ENCODE measurements at regions not wholly inside any gene's neighbourhood (a gene's known extent, or its start where the extent isn't known, plus 50 kb on each side); places are given as distances from the start of the nearest gene placed in this dataset.
"Not testable (repeated sequence)": the region's sequence is repeated elsewhere in the genome, so short reads cannot be mapped to it uniquely, and the experiment has no call there.

- intact Hi-C loops (cut with micrococcal nuclease; ENCODE audit: unreplicated experiment), result no loop called here
- POLR2A ChIA-PET, result no interaction called here
Observed at GRCh38 chr18:14969500-14969899, 221.5 kb downstream of the ANKRD30B start.

DNA sequence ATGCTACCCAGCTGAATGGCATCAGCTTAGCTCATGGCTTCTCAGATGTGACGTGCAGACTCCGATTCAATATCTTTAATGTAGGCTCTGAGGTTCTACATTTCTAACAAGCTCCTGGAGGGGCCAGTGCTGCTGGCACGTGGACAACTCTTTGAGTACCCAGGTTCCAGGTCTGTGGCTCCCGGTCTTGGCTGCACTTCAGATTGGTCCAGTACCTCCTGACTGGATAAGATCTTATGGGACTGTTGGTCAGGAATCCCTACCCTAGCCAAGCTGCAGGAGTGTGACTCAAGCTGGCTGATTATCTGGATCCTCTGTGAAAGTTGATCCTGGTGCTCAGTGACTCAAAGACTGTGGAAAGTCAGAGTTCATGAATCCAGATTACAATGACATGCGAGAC is 222.1 kb downstream of the ANKRD30B start:
- H3K4me3 ChIP-seq (ENCODE audit: low read depth, low read length, poor library complexity, severe bottlenecking), result no peak overlapping the region
- H3K4me1 ChIP-seq (ENCODE audit: insufficient read depth, low read length, poor library complexity, severe bottlenecking), result no peaks in the 10 kb centered on the region
- no peaks in the 10 kb centered on the region for H3K9me3 ChIP-seq (ENCODE audit: low read length)
- CTCF ChIA-PET (ENCODE audit: unreplicated experiment), result no interaction called here
- intact Hi-C loops (cut with micrococcal nuclease; ENCODE audit: unreplicated experiment), result no loop called here
- H2AFZ ChIP-seq (ENCODE audit: low read length), result no peak overlapping the region
- no TSS peak for BruUV-seq (replicated peaks)
- no peaks in the 10 kb centered on the region for H4K20me1 ChIP-seq (ENCODE audit: insufficient read depth, low read length)
- no peaks in the 10 kb centered on the region for H3K9me2 ChIP-seq (ENCODE audit: insufficient read depth, low read length)
- H3K79me2 ChIP-seq (ENCODE audit: insufficient read depth, low read depth, low read length), result no peaks in the 10 kb centered on the region
- no peak overlapping the region for H3K4me2 ChIP-seq (ENCODE audit: low read length)
- POLR2A ChIA-PET, result no interaction called here
- TF ChIP-seq EZH2phosphoT487 (IDR thresholded peaks at IDR 0.05; ENCODE audit: borderline replicate concordance, low read depth, low read length), result no peak
- TF ChIP-seq, protein P1, sequence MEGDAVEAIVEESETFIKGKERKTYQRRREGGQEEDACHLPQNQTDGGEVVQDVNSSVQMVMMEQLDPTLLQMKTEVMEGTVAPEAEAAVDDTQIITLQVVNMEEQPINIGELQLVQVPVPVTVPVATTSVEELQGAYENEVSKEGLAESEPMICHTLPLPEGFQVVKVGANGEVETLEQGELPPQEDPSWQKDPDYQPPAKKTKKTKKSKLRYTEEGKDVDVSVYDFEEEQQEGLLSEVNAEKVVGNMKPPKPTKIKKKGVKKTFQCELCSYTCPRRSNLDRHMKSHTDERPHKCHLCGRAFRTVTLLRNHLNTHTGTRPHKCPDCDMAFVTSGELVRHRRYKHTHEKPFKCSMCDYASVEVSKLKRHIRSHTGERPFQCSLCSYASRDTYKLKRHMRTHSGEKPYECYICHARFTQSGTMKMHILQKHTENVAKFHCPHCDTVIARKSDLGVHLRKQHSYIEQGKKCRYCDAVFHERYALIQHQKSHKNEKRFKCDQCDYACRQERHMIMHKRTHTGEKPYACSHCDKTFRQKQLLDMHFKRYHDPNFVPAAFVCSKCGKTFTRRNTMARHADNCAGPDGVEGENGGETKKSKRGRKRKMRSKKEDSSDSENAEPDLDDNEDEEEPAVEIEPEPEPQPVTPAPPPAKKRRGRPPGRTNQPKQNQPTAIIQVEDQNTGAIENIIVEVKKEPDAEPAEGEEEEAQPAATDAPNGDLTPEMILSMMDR (conservative IDR thresholded peaks at IDR 0.05; ENCODE audit: low read length), result no peak
- DNase-seq (ENCODE audit: low spot score), result no peak
- no peaks in the 10 kb centered on the region for H3K36me3 ChIP-seq (ENCODE audit: insufficient read depth, low read length)
- no peak overlapping the region for H3K27ac ChIP-seq (ENCODE audit: low read depth, low read length, poor library complexity, severe bottlenecking)

More at GRCh38 chr18:14969500-14969899, 221.5 kb downstream of the ANKRD30B start:
- no peak overlapping the region for H3K4me2 ChIP-seq (ENCODE audit: low read length)
- no peaks in the 10 kb centered on the region for H3K9me2 ChIP-seq (ENCODE audit: insufficient read depth, low read length)
- no peaks in the 10 kb centered on the region for H3K4me1 ChIP-seq (ENCODE audit: insufficient read depth, low read length, poor library complexity, severe bottlenecking)
- H2AFZ ChIP-seq (ENCODE audit: low read length), result no peak overlapping the region
- no peak overlapping the region for H3K4me3 ChIP-seq (ENCODE audit: low read depth, low read length, poor library complexity, severe bottlenecking)
- H4K20me1 ChIP-seq (ENCODE audit: insufficient read depth, low read length), result no peaks in the 10 kb centered on the region
- TF ChIP-seq, protein P1 (conservative IDR thresholded peaks at IDR 0.05; ENCODE audit: low read length), result no peak
- no peak for TF ChIP-seq EZH2phosphoT487 (IDR thresholded peaks at IDR 0.05; ENCODE audit: borderline replicate concordance, low read depth, low read length)
- CTCF ChIA-PET (ENCODE audit: unreplicated experiment), result no interaction called here
- H3K79me2 ChIP-seq (ENCODE audit: insufficient read depth, low read depth, low read length), result no peaks in the 10 kb centered on the region
- BruUV-seq (replicated peaks), result no TSS peak
- H3K27ac ChIP-seq (ENCODE audit: low read depth, low read length, poor library complexity, severe bottlenecking), result no peak overlapping the region
- H3K9me3 ChIP-seq (ENCODE audit: low read length), result no peaks in the 10 kb centered on the region
- H3K36me3 ChIP-seq (ENCODE audit: insufficient read depth, low read length), result no peaks in the 10 kb centered on the region
- no peak for DNase-seq (ENCODE audit: low spot score)

DNA sequence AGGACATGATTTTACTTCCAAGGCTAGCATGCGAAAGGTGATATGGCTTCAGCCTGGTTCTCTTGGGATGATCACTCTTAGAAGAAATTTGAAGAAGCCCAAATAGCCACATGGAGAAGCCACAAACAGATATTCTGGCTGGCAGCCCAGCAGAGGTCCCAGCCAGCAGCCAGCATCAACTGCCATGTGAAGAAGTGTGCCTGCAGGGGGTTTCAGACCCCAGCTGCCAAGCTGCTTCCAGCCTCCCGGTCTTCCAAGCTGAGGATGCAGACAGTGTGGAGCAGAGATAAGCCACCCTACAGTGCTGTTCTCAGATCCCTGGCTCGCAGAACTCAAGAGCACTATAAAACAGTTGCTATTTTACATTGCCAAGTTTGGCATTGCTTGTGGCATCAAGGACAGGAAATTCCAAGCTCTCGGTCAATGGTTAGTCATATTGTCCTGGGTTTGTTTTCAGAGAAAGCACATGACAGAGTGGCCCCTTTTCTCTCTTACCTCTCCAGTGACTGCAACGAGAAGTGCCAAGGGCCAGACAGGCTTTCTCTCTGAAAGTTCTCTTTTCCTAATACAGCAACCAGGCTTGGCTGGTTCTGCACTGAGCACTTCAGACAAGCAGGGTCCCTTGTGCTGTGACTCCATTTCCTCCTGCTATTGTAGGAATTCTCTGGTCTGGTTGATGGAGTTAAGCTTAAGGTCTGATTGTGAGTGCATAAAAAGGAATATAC is 223.7 kb downstream of the ANKRD30B start:
- no peaks in the 10 kb centered on the region for H4K20me1 ChIP-seq (ENCODE audit: insufficient read depth, low read length)
- no TSS peak for BruUV-seq (replicated peaks)

DNA sequence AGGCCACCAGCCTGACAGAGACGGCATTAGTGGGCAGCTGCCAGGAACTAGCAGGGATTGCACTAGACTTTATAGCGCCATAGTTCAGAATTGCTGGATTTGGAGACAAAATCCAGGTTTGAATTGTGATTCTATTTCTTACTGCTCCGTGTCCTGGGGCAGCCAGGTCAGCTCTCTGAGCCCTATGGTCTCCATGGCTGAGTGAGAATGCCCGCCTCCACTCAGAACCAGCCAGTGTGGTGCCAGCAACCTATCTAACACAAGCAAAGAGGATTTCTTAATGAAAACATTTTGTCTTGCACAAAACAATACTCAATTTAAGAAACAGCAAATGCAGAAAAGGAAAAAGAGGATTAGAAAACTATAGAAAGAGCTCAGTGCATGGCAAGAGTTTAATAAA is 225.4 kb downstream of the ANKRD30B start:
- H3K9me2 ChIP-seq (ENCODE audit: insufficient read depth, low read length); BruUV-seq (replicated peaks); H3K4me3 ChIP-seq (ENCODE audit: low read depth, low read length, poor library complexity, severe bottlenecking); H3K27ac ChIP-seq (ENCODE audit: low read depth, low read length, poor library complexity, severe bottlenecking); intact Hi-C loops (cut with micrococcal nuclease; ENCODE audit: unreplicated experiment); H3K79me2 ChIP-seq (ENCODE audit: insufficient read depth, low read depth, low read length); H3K4me1 ChIP-seq (ENCODE audit: insufficient read depth, low read length, poor library complexity, severe bottlenecking); H3K4me2 ChIP-seq (ENCODE audit: low read length); H3K36me3 ChIP-seq (ENCODE audit: insufficient read depth, low read length); H4K20me1 ChIP-seq (ENCODE audit: insufficient read depth, low read length); H2AFZ ChIP-seq (ENCODE audit: low read length); H3K9me3 ChIP-seq (ENCODE audit: low read length); CTCF ChIA-PET (ENCODE audit: unreplicated experiment); DNase-seq (ENCODE audit: low spot score): not testable (repeated sequence)
- POLR2A ChIA-PET, result interaction anchor here (0.6 kb wide), 1 partner anchor 17 kb away, joined by 3 read pairs; no protein-coding TSS in a partner anchor

More for the DNA sequence above, 223.7 kb downstream of the ANKRD30B start:
- no peaks in the 10 kb centered on the region for H3K36me3 ChIP-seq (ENCODE audit: insufficient read depth, low read length)
- no peaks in the 10 kb centered on the region for H3K79me2 ChIP-seq (ENCODE audit: insufficient read depth, low read depth, low read length)
- H3K9me2 ChIP-seq (ENCODE audit: insufficient read depth, low read length), result no peaks in the 10 kb centered on the region
- intact Hi-C loops (cut with micrococcal nuclease; ENCODE audit: unreplicated experiment), result no loop called here
- H3K27ac ChIP-seq (ENCODE audit: low read depth, low read length, poor library complexity, severe bottlenecking), result no peak overlapping the region
- H2AFZ ChIP-seq (ENCODE audit: low read length), result no peak overlapping the region
- CTCF ChIA-PET (ENCODE audit: unreplicated experiment), result no interaction called here
- TF ChIP-seq, protein P1 (conservative IDR thresholded peaks at IDR 0.05; ENCODE audit: low read length), result no peak
- TF ChIP-seq EZH2phosphoT487 (IDR thresholded peaks at IDR 0.05; ENCODE audit: borderline replicate concordance, low read depth, low read length), result no peak
- DNase-seq (ENCODE audit: low spot score), result no peak
- no peaks in the 10 kb centered on the region for H3K4me1 ChIP-seq (ENCODE audit: insufficient read depth, low read length, poor library complexity, severe bottlenecking)
- H3K9me3 ChIP-seq (ENCODE audit: low read length), result no peaks in the 10 kb centered on the region
- POLR2A ChIA-PET, result no interaction called here
- H3K4me3 ChIP-seq (ENCODE audit: low read depth, low read length, poor library complexity, severe bottlenecking), result no peak overlapping the region
- no peak overlapping the region for H3K4me2 ChIP-seq (ENCODE audit: low read length)

Measured in OCI-LY7 (cell line).